ENCODE measurements at regions not wholly inside any gene's neighbourhood (a gene's known extent, or its start where the extent isn't known, plus 50 kb on each side); places are given as distances from the start of the nearest gene placed in this dataset.
"Not testable (repeated sequence)": the region's sequence is repeated elsewhere in the genome, so short reads cannot be mapped to it uniquely, and the experiment has no call there.

- peak; percentile 28 for DNase-seq (ENCODE audit: low read depth)
Measured at GRCh38 chr14:89065879-89066278, 241.4 kb downstream of the TTC8 start.

- peak; percentile 21 for DNase-seq (ENCODE audit: low read depth)
Measured at GRCh38 chr14:89067293-89067972, 243.0 kb downstream of the TTC8 start.

GRCh38 chr14:89078021-89078795 is 253.8 kb downstream of the TTC8 start:
- no peak for DNase-seq (ENCODE audit: low read depth)

GRCh38 chr14:89085231-89085731 is 260.8 kb downstream of the TTC8 start:
- no peak for DNase-seq (ENCODE audit: low read depth)

GRCh38 chr14:89085737-89086382 is 261.4 kb downstream of the TTC8 start:
- DNase-seq (ENCODE audit: low read depth) = peak; percentile 47

GRCh38 chr14:89088530-89088929 is 264.1 kb downstream of the TTC8 start:
- no peak for DNase-seq (ENCODE audit: low read depth)

- no peak for DNase-seq (ENCODE audit: low read depth)
Measured at GRCh38 chr14:89089330-89089729, 264.9 kb downstream of the TTC8 start.

- no peak for DNase-seq (ENCODE audit: low read depth)
Measured at GRCh38 chr14:89091781-89092180, 267.3 kb downstream of the TTC8 start.

- peak; percentile 13 for DNase-seq (ENCODE audit: low read depth)
Measured at GRCh38 chr14:89093083-89093730, 268.8 kb downstream of the TTC8 start.

- DNase-seq (ENCODE audit: low read depth) = no peak
Measured at GRCh38 chr14:89095036-89095435, 270.6 kb downstream of the TTC8 start.

- no peak for DNase-seq (ENCODE audit: low read depth)
Measured at GRCh38 chr14:89096946-89097345, 272.5 kb downstream of the TTC8 start.

GRCh38 chr14:89098254-89098653 is 273.8 kb downstream of the TTC8 start:
- no peak for DNase-seq (ENCODE audit: low read depth)

GRCh38 chr14:89104171-89104817 is 279.8 kb downstream of the TTC8 start:
- not testable (repeated sequence) for DNase-seq (ENCODE audit: low read depth)

GRCh38 chr14:89104861-89105260 is 280.4 kb downstream of the TTC8 start:
- not testable (repeated sequence) for DNase-seq (ENCODE audit: low read depth)

Data from EH (cell line).